OCI-LY3 (cell line): ENCODE measurements at regions not wholly inside any gene's neighbourhood (a gene's known extent, or its start where the extent isn't known, plus 50 kb on each side); places are given as distances from the start of the nearest gene placed in this dataset.
A peak's percentile ranks its signal among the peaks of the same experiment; 100 is the strongest.

Experiments used
- H2AFZ ChIP-seq: fragments of 200-600, 300-600 bp; shearing (Covaris generic); 2 replicates; pipeline ENCODE4 v1.6.0; 2014; ENCODE audit warnings: antibody characterized with exemption, low read depth, low read length
- H3K27ac ChIP-seq: fragments of 200-600, 300-600 bp; sonication (generic); 2 replicates; pipeline ENCODE4 v1.5.1; 2014; ENCODE audit warnings: mild to moderate bottlenecking, low read length, moderate library complexity, mixed read lengths
- H3K27me3 ChIP-seq: fragments of 200-600, 300-600 bp; sonication (generic); 2 replicates; pipeline ENCODE4 v1.6.1; 2014; ENCODE audit warnings: low read depth, low read length, mixed read lengths
- H3K36me3 ChIP-seq: fragments of 200-600, 300-600 bp; sonication (generic); replicated peaks from 2 replicates; pipeline ENCODE3; 2014; ENCODE audit warnings: low read depth, low read length, mixed read lengths
- H3K4me1 ChIP-seq: fragments of 300-600, 200-600 bp; sonication (generic); 2 replicates; pipeline ENCODE4 v1.6.1; 2014; ENCODE audit warnings: low read length, mixed read lengths
- H3K4me2 ChIP-seq: fragments of 200-600, 300-600 bp; sonication (generic); 2 replicates; pipeline ENCODE4 v1.6.1; 2014; ENCODE audit warnings: low read length, mixed read lengths
- H3K4me3 ChIP-seq: fragments of 300-600, 200-600 bp; sonication (generic); 2 replicates; pipeline ENCODE4 v1.5.1; 2014; ENCODE audit warnings: antibody characterized with exemption, mild to moderate bottlenecking, low read length, moderate library complexity
- H3K79me2 ChIP-seq: fragments of 300-600, 200-600 bp; shearing (Covaris generic); 2 replicates; pipeline ENCODE4 v1.6.1; 2014; ENCODE audit warnings: mild to moderate bottlenecking, low read length, mixed read lengths
- H3K9ac ChIP-seq: fragments of 300-600, 200-600 bp; shearing (Covaris generic); 2 replicates; pipeline ENCODE4 v1.6.0; 2014; ENCODE audit warnings: mild to moderate bottlenecking, low read length, moderate library complexity
- H3K9me3 ChIP-seq: fragments of 200-600, 300-600 bp; shearing (Covaris generic); 2 replicates; pipeline ENCODE4 v1.6.1; 2014; ENCODE audit warnings: low read length, mixed read lengths; ENCODE audit not compliant: insufficient read depth
- H4K20me1 ChIP-seq: fragments of 200-600, 300-600 bp; sonication (generic); 2 replicates; pipeline ENCODE4 v1.6.1; 2016; ENCODE audit warnings: low read length, mixed read lengths; ENCODE audit not compliant: insufficient read depth
- EZH2phosphoT487 ChIP-seq: fragments of 200-600 bp; shearing (Covaris generic); IDR thresholded peaks from 2 replicates; pipeline ENCODE4 v1.6.1; 2018; ENCODE audit warnings: antibody characterized with exemption, mixed run types, low read depth
- TF ChIP-seq, protein P1 (sequence below): fragments of 200-600, 300-600 bp; sonication (generic); IDR thresholded peaks from 2 replicates; pipeline ENCODE4 v1.5.1; 2014; ENCODE audit warnings: antibody characterized with exemption, low read length, low read depth

DNA sequence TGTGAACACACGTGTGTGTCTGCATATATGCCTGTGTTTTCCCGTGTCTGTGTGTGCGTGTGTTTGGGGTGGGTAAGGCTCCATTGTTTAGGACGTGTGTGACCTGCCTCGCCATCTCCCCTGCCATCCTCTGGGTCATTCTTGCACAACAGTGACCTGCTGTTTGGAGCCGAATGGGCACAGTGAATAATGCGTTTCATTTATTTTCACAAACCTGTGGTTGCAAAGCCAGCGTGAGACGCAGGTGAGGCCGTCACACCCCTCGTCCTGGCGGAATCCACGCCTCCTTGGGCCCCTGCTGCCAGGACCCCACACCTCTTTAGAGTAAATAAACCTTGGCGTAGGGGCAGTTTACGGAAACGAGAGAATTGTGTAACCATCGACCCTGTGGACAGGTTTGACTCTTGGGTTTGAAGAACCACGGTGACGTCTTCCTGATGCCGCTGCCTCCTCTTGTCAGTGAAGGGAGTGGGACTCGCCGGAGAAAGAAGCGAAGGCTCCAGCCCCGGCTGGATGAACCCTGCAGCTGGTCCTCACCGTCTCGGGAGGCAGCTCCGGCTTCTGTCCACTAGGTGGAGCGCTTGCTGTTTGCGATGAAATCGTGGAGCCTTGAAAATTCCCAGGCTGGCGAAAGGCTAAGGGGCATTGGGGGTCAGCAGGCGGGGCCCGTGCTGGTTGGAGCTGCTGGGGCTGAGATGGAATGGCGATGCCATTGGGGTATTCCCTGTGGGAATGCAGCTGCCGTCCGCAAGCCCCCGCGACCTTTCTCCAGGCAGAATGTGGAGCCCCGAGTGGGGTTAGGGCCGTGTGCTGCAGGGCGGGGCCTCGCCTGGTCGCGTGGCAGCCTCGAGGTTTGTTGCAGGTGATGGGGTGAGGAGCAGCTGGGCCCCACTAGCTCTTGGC lies 81.1 kb downstream of the RTP5 start:
- peak overlapping the region; percentile 52 for H3K4me2 ChIP-seq

DNA sequence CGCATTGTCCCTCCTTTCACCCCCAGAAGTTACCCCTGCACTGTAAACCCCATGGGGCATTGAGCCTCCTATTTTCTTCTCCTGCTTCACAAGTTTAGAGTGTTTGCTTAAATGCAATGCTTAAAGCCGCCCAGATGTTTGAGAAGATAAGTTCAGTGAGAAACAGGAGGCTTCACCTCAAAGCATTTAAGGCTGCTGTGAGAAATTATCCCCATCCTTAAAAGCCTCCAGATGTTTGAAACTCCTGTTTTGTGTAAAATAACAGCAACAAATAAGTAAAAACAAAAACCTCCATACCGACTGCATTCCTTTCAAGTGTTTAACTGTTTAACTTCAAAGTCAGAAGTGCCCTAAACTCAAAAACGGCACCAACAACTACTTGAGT lies 81.8 kb downstream of the RTP5 start:
- no peak overlapping the region for H3K27ac ChIP-seq
- H4K20me1 ChIP-seq: no peaks in the 10 kb centered on the region; the same call in none of the 2 replicates
- H3K4me1 ChIP-seq: peaks cover 3% of the 10 kb centered on the region; the same call in 1 of the 2 replicates
- no peak for TF ChIP-seq EZH2phosphoT487
- TF ChIP-seq, protein P1, sequence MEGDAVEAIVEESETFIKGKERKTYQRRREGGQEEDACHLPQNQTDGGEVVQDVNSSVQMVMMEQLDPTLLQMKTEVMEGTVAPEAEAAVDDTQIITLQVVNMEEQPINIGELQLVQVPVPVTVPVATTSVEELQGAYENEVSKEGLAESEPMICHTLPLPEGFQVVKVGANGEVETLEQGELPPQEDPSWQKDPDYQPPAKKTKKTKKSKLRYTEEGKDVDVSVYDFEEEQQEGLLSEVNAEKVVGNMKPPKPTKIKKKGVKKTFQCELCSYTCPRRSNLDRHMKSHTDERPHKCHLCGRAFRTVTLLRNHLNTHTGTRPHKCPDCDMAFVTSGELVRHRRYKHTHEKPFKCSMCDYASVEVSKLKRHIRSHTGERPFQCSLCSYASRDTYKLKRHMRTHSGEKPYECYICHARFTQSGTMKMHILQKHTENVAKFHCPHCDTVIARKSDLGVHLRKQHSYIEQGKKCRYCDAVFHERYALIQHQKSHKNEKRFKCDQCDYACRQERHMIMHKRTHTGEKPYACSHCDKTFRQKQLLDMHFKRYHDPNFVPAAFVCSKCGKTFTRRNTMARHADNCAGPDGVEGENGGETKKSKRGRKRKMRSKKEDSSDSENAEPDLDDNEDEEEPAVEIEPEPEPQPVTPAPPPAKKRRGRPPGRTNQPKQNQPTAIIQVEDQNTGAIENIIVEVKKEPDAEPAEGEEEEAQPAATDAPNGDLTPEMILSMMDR: no peak
- H3K9ac ChIP-seq: no peak overlapping the region
- no peaks in the 10 kb centered on the region for H3K36me3 ChIP-seq
- H3K4me2 ChIP-seq: no peak overlapping the region
- no peaks in the 10 kb centered on the region for H3K79me2 ChIP-seq
- no peaks in the 10 kb centered on the region for H3K27me3 ChIP-seq
- H3K9me3 ChIP-seq: no peaks in the 10 kb centered on the region
- no peak overlapping the region for H2AFZ ChIP-seq
- H3K4me3 ChIP-seq: no peak overlapping the region

More for the DNA sequence above, 81.1 kb downstream of the RTP5 start:
- no peak for TF ChIP-seq EZH2phosphoT487
- TF ChIP-seq, protein P1: peak; percentile 78
- no peak overlapping the region for H3K27ac ChIP-seq
- no peak overlapping the region for H3K4me3 ChIP-seq
- no peaks in the 10 kb centered on the region for H3K9me3 ChIP-seq
- H3K36me3 ChIP-seq: no peaks in the 10 kb centered on the region
- no peak overlapping the region for H3K9ac ChIP-seq
- H2AFZ ChIP-seq: no peak overlapping the region
- H3K79me2 ChIP-seq: no peaks in the 10 kb centered on the region
- no peaks in the 10 kb centered on the region for H3K27me3 ChIP-seq
- H4K20me1 ChIP-seq: no peaks in the 10 kb centered on the region; the same call in none of the 2 replicates
- H3K4me1 ChIP-seq: peaks cover 3% of the 10 kb centered on the region; the same call in 1 of the 2 replicates

DNA sequence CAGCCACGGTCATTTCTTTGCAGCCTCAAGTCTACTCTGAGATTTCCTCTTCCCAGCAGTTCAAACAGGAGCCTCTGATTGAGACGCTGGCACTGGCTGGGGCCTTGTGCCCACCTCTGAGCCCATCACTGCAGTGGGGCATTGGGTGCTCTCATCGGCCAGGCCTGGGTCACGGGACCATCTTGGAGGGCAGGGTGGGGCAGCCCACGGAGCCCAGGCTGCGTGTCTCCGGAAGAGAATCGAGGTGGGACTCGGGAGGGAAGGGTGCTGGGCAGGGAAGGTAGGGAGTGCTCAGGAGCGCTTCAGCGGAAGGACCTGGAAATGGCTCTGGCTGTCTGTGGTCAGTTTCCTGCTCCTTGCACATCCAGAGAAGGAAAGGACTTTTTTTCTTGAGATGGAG lies 82.4 kb downstream of the RTP5 start:
- H3K27ac ChIP-seq: no peak overlapping the region
- H3K4me2 ChIP-seq: no peak overlapping the region
- no peak overlapping the region for H2AFZ ChIP-seq
- peaks cover 3% of the 10 kb centered on the region; the same call in 1 of the 2 replicates for H3K4me1 ChIP-seq
- no peak for TF ChIP-seq EZH2phosphoT487
- TF ChIP-seq, protein P1: no peak
- H3K4me3 ChIP-seq: no peak overlapping the region
- H4K20me1 ChIP-seq: no peaks in the 10 kb centered on the region; the same call in none of the 2 replicates
- no peak overlapping the region for H3K9ac ChIP-seq
- H3K36me3 ChIP-seq: no peaks in the 10 kb centered on the region
- H3K79me2 ChIP-seq: no peaks in the 10 kb centered on the region
- no peaks in the 10 kb centered on the region for H3K27me3 ChIP-seq
- H3K9me3 ChIP-seq: no peaks in the 10 kb centered on the region

- Histone ChIP-seq H3K4me2 (no peak overlapping the region), H3K79me2 (no peaks in the 10 kb centered on the region), H3K4me3 (no peak overlapping the region), H3K27me3 (no peaks in the 10 kb centered on the region), H3K27ac (no peak overlapping the region), H4K20me1 (no peaks in the 10 kb centered on the region; the same call in none of the 2 replicates), H3K9me3 (no peaks in the 10 kb centered on the region), H3K36me3 (no peaks in the 10 kb centered on the region), H3K9ac (no peak overlapping the region), H3K4me1 (peaks cover 3% of the 10 kb centered on the region; the same call in 1 of the 2 replicates), H2AFZ (no peak overlapping the region)
- TF ChIP-seq EZH2phosphoT487: no peak
- TF ChIP-seq, protein P1: no peak
Observed at GRCh38 chr2:241952816-241953215, 83.3 kb downstream of the RTP5 start.
